Inflammatory macrophage (primary cell): ENCODE measurements at regions not wholly inside any gene's neighbourhood (a gene's known extent, or its start where the extent isn't known, plus 50 kb on each side); places are given as distances from the start of the nearest gene placed in this dataset.
"Not testable (repeated sequence)": the region's sequence is repeated elsewhere in the genome, so short reads cannot be mapped to it uniquely, and the experiment has no call there.

Experiments used
- DNase-seq, 2 donors: peaks; one replicate each; pipeline ENCODE4 v3.0.0-alpha.2; 2020 to 2022

DNA sequence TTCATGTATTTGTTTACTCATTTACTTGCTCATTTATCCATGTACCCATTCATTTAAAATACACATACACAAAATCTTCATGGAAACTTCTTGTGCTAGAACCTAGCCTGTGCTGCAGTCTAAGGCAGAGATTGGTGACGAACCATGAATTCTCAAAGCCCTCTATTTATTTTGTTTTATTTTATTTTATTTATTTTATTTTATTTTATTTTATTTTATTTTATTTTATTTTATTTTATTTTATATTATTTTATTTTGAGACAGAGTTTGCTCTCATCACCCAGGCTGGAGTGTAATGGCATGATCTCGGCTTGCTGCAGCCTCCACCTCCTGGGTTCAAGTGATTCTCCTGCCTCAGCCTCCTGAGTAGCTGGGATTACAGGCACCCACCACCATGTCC, 334.9 kb upstream of the PAPPA start:
- not testable (repeated sequence) for DNase-seq

DNA sequence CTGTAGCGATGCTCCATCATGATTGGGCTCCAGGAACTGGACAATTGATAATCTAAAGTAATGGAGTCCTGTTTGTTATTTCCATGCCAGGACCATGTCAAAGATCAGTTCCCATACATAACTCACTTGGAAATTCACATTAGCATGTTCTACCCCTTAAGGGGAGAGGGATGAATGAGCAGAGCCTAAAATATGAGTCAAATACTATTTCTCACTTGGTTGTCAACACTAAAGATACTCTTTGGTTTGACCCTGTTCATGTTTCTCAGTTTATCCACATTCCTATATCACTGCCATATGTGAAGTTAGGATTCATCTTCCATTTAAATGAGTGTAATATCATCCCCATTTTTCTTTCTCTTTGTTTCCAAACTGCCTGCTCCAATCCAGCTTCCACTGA, 321.6 kb upstream of the PAPPA start:
- no peak for DNase-seq

DNA sequence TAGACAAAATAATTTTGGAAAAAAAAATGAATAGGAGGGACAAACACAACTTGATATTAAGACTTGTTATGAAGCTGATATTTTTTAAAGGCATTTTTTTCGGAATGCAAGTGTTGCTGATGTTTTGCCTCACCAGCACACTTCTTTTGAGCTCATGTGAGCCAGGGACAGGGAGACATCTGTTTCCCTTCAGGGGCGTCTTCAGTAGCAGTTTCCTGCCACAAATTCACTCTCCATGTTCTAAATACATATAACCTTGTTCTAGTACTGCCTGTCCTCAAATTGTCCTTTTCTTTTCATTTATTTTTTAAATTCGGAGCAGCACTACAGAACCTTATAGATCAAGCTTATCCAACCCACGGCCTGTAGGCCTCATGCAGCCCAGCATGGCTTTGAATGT, 316.0 kb upstream of the PAPPA start:
- DNase-seq: no peak

DNA sequence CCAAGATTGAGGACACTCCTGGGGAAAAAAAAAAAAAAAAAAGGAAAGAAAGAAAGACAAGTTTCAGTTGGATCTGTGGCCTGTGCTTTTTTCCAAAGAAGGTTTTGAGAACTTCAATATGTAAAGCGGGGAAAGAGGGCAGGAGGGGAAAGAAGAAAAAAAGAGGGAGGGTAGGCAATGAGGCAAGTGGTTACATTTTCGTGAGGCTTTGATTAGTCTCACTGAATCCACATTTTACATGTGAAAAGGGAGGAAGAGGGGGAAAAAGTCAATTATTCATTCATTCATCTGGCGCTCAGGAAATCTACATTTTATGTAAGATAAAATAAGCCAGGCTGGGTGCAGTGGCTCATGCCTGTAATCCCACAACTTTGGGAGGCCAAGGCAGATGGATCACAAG, 315.2 kb upstream of the PAPPA start:
- no peak for DNase-seq

DNA sequence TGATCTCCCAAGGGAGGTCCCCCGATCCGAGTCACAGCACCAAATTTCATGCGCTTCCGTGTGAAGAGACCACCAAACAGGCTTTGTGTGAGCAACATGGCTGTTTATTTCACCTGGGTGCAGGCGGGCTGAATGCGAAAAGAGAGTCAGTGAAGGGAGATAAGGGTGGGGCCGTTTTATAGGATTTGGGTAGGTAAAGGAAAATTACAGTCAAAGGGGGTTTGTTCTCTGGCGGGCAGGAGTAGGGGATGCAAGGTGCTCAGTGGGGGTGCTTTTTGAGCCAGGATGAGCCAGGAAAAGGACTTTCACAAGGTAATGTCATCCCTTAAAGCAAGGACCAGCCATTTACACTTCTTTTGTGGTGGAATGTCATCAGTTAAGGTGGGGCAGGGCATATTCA, 309.2 kb upstream of the PAPPA start:
- not testable (repeated sequence) for DNase-seq

DNA sequence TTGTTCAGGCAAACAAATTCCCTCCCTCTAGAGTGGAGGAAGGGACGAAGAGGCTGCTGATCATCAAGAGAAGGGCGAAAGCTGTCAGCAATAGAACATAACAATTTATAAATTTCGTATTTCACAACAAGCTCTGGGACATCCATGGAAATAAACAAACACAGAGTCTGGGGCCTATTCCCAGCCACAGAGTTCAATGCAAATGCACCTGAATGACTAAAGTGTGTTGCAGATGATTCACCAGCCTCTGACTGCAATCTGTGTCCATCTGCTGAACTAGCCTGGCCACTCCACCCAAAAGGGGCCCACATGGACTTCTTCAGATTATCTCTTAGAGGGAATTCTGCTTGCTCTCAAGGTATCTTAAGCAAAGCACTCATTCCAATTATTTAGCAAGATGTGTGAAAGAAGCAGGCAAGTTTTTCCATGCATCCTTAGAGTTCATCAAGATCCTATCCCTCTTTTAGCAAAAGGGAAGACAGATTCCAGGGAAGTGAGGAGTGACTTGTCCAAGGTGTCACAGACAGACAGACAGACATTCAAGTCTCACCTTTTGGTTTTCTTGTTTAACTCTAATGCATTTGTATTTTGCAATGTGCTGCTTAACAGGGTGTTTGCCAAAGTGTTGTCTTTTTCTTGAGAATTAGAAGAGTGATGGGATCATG, 307.8 kb upstream of the PAPPA start:
- DNase-seq: no peak

DNA sequence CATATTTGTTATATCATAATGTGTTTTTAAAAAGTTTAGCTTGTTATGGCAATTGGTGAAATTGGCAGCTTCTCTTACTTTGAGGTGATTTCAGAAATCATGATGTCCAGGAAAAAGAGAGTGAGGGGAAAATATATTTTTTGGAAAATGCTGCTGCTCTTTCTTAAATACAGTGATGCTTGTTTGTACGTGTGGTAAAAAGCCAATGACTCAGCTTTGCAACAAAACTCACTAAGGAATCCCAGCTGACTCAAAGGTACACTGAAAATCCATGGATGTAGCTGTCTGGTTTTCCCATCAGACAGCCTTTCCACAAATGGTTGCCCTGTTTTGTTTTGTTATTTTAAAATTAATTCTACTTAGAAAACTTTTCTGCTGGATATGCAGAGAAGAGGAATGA, 306.4 kb upstream of the PAPPA start:
- DNase-seq: no peak

DNA sequence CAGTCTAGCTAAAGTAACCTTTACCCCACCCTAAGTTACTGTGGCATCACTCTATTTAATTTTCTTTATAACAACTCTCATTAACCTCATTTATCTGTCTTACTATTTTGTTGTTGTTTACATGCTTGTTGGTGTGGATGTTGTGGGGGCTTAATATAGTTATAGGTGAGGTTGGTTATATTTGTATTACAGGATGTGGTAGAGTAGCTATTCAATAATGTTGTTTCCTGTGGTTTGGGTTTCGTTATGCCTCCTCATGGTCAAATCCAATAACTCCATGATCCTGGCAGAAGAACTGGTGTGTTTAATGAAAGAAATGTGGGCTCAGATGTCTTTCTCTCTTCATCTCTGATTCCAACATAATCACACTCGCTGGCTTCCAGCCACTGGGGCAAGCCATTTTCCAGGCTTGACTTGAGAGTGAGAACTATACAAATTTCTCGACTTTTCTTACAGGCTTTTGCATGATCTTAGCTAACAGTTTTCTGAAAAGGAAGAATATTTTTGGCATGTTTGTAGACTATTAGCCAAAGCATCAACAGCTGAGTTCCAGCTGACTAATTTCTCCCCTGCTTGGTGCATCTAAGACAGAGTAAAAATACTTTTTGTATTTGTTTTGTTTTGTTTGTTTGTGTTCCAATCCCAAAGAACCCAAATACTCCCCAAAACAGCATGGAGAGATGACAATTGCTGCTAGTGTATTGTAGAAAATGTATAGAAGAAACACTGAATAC, 303.7 kb upstream of the PAPPA start:
- no peak for DNase-seq

DNA sequence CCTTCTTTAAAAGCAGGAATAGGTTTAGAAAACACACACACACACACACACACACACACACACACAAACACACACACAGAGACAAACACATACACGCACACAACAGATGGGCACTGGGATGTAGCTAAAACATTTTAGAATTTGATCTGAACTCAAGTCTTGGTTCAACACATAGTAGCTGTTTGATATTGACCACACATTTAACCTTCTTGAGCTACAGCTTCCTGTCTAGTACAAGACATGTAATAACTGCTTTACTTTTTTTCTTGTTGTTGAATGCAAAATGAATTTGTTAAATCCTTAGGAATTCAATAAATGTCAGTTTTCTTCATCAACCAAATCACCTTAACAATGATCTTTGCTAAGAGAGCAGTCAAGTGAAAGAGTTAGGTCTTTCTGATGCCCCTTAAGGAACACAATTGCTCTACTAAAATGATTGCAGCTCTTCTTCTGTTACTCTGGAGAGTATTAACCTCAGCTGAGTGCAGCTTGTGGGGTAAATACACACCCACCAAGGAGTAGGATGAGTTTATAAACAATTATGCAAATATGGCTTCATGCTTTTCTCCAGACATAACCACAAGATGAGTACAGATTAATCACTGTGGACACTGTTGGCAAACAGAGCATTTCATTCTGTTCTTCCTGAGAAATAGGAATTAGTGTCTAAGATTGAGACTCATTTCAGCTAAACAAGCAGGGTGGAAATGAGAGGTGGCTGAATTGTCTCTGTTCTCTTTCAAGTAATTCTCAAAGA, 302.9 kb upstream of the PAPPA start:
- no peak for DNase-seq

DNA sequence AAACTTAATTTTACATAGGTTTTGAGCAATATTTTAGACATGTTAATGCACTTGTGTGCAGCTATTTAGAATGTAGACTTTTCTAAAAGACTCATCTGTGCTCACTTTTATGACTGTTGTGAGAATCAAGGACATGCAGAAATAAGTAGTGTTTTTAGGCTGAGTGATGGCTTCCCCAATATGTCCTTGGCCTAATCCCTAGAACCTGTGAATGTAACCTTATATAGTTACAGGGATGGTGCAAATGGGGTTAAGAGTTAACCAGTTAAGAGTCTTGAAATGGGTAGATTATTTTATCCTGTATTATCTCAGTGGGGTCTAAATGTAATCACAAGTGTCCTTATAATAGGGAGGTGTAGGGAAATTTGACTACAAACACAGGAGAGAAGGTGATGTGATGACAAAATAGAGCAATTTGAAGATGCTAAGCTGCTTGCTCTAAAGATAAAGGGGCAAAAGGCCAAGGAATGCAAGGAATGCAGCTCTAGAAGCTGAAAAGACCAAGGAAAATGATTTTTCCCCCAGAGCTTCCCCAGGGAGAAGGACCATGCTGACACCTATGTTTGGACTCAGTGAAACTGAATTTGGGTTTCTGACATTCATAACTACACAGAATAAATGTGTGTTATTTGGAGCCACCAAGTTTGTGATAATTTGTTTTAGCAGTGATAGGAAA, 298.0 kb upstream of the PAPPA start:
- DNase-seq: no peak

DNA sequence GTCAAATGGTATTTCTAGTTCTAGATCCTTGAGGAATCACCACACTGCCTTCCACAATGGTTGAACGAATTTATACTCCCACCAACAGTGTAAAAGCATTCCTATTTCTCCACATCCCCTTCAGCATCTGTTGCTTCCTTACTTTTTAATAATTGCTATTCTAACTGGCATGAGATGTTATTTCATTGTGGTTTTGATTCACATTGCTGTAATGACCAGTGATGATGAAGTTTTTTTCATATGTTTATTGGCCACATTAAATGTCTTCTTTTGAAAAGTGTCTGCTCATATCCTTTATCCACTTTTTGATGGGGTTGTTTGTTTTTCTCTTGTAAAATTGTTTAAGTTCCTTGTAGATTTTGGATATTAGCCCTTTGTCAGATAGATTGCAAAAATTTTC, 295.2 kb upstream of the PAPPA start:
- DNase-seq: not testable (repeated sequence)

DNA sequence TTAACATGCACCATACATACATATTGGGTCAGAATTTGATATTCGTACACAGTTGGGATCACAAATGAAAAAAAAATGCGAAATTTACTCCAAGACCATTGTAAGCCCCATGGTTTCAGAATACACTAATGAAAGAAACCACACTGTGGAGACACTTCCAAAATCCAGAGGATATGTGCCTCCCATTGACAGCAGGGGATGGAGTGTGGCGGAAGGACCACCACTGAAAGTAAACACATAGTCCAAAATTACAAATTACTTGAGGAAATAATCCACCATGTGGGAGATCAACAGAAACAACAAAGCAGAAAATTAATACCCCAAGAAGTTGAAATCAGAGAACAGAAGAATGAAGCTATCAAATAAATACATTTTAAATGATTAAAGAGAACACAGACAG, 291.6 kb upstream of the PAPPA start:
- DNase-seq: no peak

DNA sequence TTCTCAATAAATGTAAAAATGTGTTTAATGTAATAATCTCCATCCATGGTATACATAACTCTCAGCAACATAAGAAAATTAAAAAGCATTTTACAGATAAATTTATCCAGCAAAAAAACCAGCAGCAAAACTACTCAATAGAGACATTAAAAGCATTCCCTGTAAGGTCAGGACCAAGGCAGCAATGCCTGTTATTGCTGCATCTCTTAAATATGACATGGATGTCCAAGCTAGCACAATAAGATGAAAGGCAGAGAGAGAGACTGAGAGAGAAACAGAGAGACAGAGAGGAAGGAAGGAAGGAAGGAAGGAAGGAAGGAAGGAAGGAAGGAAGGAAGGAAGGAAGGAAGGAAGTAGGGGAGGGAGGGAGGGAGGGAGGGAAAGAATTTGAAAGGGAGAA, 289.0 kb upstream of the PAPPA start:
- no peak for DNase-seq

DNA sequence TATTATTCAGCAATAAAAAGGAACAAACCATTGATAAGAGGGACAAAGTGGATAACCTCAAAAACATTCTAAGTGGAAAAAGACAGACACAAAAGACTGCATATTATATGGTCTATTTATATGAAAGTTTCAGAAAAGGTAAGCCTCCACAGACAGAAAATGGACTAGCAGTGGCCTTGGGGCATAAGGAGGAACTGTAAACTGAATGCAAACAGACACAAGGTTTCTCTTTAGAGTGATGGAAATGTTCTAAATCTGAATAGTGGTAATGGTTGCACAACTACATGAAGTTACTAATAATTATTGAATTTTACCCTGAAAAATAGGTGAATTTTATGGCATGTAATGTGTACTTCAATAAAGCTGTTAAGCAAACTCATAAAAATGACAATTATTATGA, 286.3 kb upstream of the PAPPA start:
- DNase-seq: no peak

DNA sequence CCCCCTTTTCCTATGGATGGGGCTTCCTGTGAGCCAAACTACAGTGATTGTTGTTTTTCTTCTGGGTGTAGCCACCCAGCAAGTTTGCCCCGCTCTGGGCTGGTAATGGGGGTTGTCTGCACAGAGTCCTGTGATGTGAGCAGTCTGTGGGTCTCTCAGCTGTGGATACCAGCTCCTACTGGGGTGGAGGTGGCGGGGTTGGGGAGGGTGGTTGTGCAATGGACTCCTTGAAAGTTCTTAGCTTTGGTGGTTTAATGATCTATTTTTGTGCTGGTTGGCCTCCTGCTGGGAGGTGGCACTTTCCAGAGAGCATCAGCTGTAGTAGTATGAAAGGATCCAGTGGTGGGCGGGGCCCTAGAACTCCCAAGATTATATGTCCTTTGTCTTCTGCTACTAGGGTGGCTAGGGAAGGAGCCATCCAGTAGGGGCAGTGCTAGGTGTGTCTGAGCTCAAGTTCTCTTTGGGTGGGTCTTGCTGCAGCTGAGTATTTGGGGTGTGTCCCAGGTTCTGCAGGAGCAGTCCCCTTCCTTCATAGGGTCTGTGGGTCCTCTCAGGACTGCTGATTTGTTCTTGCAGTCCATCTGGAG, 275.6 kb upstream of the PAPPA start:
- no peak for DNase-seq

DNA sequence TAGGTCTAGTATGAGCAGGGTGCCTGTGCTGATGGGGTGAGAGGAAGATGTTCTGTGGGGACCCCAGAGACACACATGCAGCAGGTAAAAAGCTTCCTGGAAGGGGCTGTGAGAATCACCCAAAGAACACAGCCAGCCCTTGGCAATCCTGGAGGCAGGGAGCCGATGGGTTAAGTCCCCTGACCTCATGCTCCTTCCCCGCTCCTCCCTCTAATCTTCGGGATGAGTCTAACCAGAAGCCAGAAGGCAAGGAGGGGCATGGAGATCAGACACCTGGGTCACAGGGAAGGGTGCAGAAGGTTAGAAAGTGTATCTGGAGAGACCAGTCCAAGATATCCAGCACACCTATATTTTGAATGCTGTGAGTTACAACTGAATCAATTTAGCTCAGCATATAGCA, 274.1 kb upstream of the PAPPA start:
- DNase-seq: no peak

DNA sequence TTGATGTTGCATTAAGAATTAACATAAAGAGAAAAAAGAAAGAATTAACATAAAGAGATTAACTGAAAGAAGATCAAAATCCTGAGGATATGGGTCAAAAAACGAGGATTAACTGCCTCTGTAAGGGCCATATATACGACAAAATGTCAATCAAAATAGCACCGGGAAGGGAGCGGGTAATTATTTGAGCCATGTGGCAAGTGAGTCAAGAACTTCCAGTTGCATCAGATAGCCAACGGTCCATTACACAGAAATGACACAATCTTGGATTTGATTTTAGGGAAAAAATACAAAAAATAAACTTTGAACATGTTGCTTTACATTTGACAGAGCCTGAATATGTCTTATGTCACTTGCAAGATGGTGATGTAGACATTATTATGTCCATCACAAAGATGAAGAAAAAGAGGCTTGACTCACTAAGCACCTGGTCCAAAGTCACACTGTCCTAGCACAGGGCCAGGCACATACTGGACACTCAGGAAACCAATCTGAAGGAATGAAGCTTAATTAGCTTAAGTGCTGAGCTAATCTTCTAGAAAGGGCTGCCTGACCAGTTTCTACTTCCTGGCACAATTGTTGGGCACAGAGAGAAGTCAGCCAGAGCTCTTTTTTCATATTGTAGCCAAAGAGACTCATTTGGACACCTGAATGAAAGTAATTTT, 273.2 kb upstream of the PAPPA start:
- DNase-seq: no peak

DNA sequence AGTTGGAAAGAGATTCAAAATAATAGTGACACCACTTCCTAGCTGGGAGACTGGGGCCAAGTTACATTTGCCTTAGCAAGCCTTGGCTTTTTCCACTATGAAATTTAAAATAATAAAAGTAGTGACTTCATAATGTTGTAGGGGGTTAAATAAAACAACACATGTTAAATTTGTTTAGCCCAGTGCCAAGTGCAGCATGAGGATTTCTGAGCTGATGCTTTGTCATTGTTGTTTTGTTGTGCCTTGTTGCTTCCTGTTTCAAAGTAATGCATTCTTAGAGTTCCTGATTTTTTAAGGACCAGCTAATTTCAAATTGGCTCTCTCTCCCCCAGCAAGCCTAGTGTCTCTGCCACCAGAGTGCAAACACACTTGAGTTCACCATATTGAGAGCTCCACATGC, 270.7 kb upstream of the PAPPA start:
- no peak for DNase-seq

DNA sequence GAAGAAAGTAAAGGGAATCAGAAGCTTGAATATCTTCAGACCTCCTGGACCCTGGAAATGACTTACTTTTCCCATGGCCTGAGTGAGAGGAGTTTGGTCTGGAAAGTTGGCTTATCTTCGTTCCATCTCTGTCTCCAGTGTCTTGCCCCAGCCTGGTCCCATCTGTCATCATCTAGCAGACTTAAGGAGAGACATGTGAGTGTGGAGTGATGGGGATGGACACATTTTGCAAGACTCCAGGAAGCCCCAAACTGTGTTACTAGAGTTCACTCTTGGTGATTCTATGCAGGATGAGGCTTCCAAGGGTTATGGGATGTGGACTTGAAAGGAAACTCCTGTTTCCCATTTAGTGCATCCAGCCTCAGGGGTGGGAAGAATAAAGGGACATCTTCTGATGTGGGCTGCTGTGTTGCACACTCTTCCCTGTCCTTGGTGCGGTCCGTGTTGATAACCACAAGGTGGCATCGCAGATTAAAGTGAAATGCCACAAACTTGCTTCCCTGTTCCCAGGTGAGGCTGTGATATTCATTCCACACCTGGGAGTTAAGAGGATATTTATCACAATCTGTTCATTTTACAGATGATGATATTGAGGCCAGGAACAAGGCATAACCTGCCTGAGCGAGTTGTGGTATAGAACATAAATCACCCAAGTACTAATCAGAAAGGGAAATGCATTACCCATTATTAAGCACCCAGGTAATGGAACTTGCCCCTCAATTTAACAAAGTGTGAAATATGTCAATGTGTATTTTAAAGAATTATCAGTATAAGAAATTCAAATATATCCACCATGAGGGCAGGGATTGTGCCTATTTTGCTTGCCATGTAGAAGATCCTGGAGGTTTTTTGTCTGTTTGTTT, 269.9 kb upstream of the PAPPA start:
- DNase-seq: no peak

DNA sequence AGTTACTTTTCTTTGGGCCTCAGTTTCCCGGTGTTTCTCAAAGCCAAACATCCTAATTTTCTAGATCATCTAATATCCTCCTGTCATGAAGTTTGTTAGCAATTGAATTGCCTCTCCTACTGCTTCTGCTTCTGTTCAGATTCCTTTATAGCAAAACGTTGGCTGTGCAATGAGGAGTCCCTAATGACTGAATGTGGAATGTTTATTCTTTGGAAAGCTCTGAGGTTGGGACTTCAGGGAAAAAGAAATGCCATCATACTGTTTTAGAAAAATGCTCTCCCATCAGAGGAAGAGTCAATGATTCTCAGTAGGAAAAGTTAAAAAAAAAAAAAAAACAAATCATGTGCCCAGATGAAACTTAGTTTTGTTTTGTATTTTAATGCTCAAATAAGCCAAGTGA, 268.7 kb upstream of the PAPPA start:
- no peak for DNase-seq

DNA sequence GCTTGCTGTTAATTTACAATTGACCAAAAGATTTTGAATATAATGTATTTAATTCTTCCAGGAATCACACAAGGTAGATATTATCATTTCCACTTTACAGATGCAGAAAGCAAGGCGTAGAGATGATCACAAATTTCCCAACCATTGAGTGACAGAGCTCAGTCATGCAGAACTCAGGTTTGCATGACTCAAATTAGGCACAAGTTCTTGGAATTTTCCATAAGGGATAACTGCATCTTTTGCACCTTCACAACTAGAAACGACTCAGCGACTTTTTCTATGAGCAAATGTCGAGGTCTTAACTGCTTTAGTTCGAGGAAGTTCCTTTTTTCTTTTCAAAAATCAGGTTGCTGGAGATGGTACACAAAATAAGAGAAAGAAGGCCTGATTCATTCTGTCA, 265.5 kb upstream of the PAPPA start:
- no peak for DNase-seq
